HCT116 (cell line): ENCODE measurements at regions not wholly inside any gene's neighbourhood (a gene's known extent, or its start where the extent isn't known, plus 50 kb on each side); places are given as distances from the start of the nearest gene placed in this dataset.

Source experiments
- CEBPB ChIP-seq: IDR thresholded peaks from 2 replicates; pipeline ENCODE4 v1.6.1; 2012; ENCODE audit warnings: low read depth
- EGR1 ChIP-seq: IDR thresholded peaks from 2 replicates; pipeline ENCODE4 v1.6.1; 2012; ENCODE audit warnings: low read depth
- EZH2 ChIP-seq: fragments of 200-600 bp; sonication (generic); IDR thresholded peaks from 2 replicates; pipeline ENCODE4 v1.6.1; 2017; ENCODE audit warnings: antibody characterized with exemption, mixed run types
- EZH2phosphoT487 ChIP-seq: fragments of 200-600 bp; IDR thresholded peaks from 2 replicates; pipeline ENCODE4 v1.6.1; 2018; ENCODE audit warnings: antibody characterized with exemption, borderline replicate concordance
- JUND ChIP-seq: IDR thresholded peaks from 2 replicates; pipeline ENCODE4 v1.6.1; 2012
- POLR2A ChIP-seq: IDR thresholded peaks from 2 replicates; pipeline ENCODE4 v1.7.0; 2011; ENCODE audit warnings: borderline replicate concordance; ENCODE audit not compliant: insufficient read depth, insufficient read length; ENCODE audit errors: extremely low read depth
- SP1 ChIP-seq: IDR thresholded peaks from 2 replicates; pipeline ENCODE4 v1.6.1; 2012; ENCODE audit warnings: low read depth
- YY1 ChIP-seq: IDR thresholded peaks from 2 replicates; pipeline ENCODE4 v1.6.1; 2011; ENCODE audit warnings: low read length, low read depth, moderate library complexity, mild to moderate bottlenecking; ENCODE audit not compliant: insufficient replicate concordance; ENCODE audit errors: extremely low read depth
- TF ChIP-seq, protein P1 (sequence below), 3 experiments: fragments of 200-600 bp in 1 of 3; sonication (generic) in 1 of 3; IDR thresholded peaks in 2 of 3; conservative IDR thresholded peaks in 1 of 3; 2 replicates each; pipeline ENCODE4 v1.5.1; 2012 to 2017; ENCODE audit warnings: low read depth in 2 of 3, low read length in 2 of 3, antibody characterized with exemption in 1 of 3, borderline replicate concordance in 1 of 3, control low read depth in 1 of 3, mild to moderate bottlenecking in 1 of 3, mixed read lengths in 1 of 3, mixed run types in 1 of 3, moderate library complexity in 1 of 3; ENCODE audit not compliant: insufficient read depth in 1 of 3

DNA sequence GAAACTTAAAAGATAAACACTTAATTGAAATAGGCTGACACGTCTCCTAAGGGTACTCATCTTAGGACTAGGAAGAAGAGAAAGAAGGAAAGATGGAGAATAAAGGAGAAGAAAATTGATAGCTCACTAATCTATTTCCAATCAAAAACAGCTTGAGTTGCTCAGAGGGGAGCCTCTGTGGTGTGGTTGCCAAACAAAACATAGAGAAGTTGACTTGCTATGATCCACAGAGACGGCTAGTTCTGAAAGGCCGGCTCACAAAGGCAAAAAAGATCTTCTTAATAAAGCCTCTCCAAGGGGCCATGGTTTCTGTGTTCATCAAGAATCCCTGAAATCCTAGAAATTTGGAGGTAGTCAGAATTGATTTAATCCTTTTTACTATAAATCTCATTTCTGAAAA is 644.1 kb downstream of the LMO4 start:
- TF ChIP-seq YY1, result no peak
- TF ChIP-seq, protein P1, sequence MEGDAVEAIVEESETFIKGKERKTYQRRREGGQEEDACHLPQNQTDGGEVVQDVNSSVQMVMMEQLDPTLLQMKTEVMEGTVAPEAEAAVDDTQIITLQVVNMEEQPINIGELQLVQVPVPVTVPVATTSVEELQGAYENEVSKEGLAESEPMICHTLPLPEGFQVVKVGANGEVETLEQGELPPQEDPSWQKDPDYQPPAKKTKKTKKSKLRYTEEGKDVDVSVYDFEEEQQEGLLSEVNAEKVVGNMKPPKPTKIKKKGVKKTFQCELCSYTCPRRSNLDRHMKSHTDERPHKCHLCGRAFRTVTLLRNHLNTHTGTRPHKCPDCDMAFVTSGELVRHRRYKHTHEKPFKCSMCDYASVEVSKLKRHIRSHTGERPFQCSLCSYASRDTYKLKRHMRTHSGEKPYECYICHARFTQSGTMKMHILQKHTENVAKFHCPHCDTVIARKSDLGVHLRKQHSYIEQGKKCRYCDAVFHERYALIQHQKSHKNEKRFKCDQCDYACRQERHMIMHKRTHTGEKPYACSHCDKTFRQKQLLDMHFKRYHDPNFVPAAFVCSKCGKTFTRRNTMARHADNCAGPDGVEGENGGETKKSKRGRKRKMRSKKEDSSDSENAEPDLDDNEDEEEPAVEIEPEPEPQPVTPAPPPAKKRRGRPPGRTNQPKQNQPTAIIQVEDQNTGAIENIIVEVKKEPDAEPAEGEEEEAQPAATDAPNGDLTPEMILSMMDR (IDR thresholded peaks at IDR 0.05 in 2 of 3, conservative IDR thresholded peaks at IDR 0.05 in 1 of 3; ENCODE audit: borderline replicate concordance in 1 of 3, insufficient read depth in 1 of 3, low read depth in 2 of 3, low read length in 2 of 3), result no peak
- no peak for TF ChIP-seq JUND
- no peak for TF ChIP-seq POLR2A
- TF ChIP-seq SP1, result no peak
- TF ChIP-seq EGR1, result no peak
- TF ChIP-seq EZH2, result no peak
- TF ChIP-seq CEBPB, result no peak
- no peak for TF ChIP-seq EZH2phosphoT487
